COLO668 (cell line): ENCODE measurements at regions not wholly inside any gene's neighbourhood (a gene's known extent, or its start where the extent isn't known, plus 50 kb on each side); places are given as distances from the start of the nearest gene placed in this dataset.

Experiments used
- DNase-seq: peaks from one replicate; lab custom pipeline; 2025; ENCODE audit not compliant: unreplicated experiment; lab: John Stamatoyannopoulos, UW

- no peak for DNase-seq
Measured at GRCh38 chr1:90210633-90211491, 216.0 kb downstream of the ZNF326 start.

GRCh38 chr1:90208949-90209348, 214.0 kb downstream of the ZNF326 start:
- DNase-seq: no peak

GRCh38 chr1:90206260-90206659, 211.3 kb downstream of the ZNF326 start:
- no peak for DNase-seq

GRCh38 chr1:90204780-90205179, 209.9 kb downstream of the ZNF326 start:
- no peak for DNase-seq

- no peak for DNase-seq
Measured at GRCh38 chr1:90204023-90204590, 209.2 kb downstream of the ZNF326 start.

GRCh38 chr1:90201467-90202358, 206.8 kb downstream of the ZNF326 start:
- no peak for DNase-seq

GRCh38 chr1:90200646-90201205, 205.8 kb downstream of the ZNF326 start:
- no peak for DNase-seq

GRCh38 chr1:90198616-90199332, 203.9 kb downstream of the ZNF326 start:
- DNase-seq: no peak

GRCh38 chr1:90193116-90193515, 198.2 kb downstream of the ZNF326 start:
- DNase-seq: no peak

GRCh38 chr1:90192408-90192807, 197.5 kb downstream of the ZNF326 start:
- no peak for DNase-seq

GRCh38 chr1:90190523-90190922, 195.6 kb downstream of the ZNF326 start:
- no peak for DNase-seq

GRCh38 chr1:90189889-90190288, 195.0 kb downstream of the ZNF326 start:
- DNase-seq: no peak

- DNase-seq: no peak
Measured at GRCh38 chr1:90187323-90187585, 192.3 kb downstream of the ZNF326 start.

- DNase-seq: no peak
Measured at GRCh38 chr1:90186506-90187322, 191.8 kb downstream of the ZNF326 start.

GRCh38 chr1:90176530-90176929, 181.6 kb downstream of the ZNF326 start:
- DNase-seq: no peak

- DNase-seq: no peak
Measured at GRCh38 chr1:90175490-90176167, 180.7 kb downstream of the ZNF326 start.

- DNase-seq: no peak
Measured at GRCh38 chr1:90174246-90174645, 179.3 kb downstream of the ZNF326 start.

GRCh38 chr1:90162216-90162615, 167.3 kb downstream of the ZNF326 start:
- no peak for DNase-seq

- DNase-seq: no peak
Measured at GRCh38 chr1:90161625-90162024, 166.7 kb downstream of the ZNF326 start.
